COLO829 (cell line): ENCODE measurements at regions not wholly inside any gene's neighbourhood (a gene's known extent, or its start where the extent isn't known, plus 50 kb on each side); places are given as distances from the start of the nearest gene placed in this dataset.
A peak's percentile ranks its signal among the peaks of the same experiment; 100 is the strongest.

Experiments
- DNase-seq: peaks from one replicate; pipeline ENCODE4 v3.0.0; 2012; ENCODE audit warnings: low spot score

GRCh38 chr20:58017231-58017969 lies 211.1 kb downstream of the ANKRD60 start:
- DNase-seq: peak; percentile 99

- DNase-seq: no peak
These were observed 211.7 kb downstream of the ANKRD60 start for GRCh38 chr20:58016779-58017178.

GRCh38 chr20:58014628-58015315 lies 213.7 kb downstream of the ANKRD60 start:
- peak; percentile 74 for DNase-seq

- no peak for DNase-seq
These were observed 215.5 kb downstream of the ANKRD60 start for GRCh38 chr20:58012731-58013510.

GRCh38 chr20:58011947-58012610 lies 216.4 kb downstream of the ANKRD60 start:
- no peak for DNase-seq

GRCh38 chr20:58011106-58011946 lies 217.1 kb downstream of the ANKRD60 start:
- DNase-seq: no peak

- no peak for DNase-seq
These were observed 217.8 kb downstream of the ANKRD60 start for GRCh38 chr20:58010666-58011065.

GRCh38 chr20:58010186-58010585 lies 218.3 kb downstream of the ANKRD60 start:
- no peak for DNase-seq

- no peak for DNase-seq
These were observed 219.6 kb downstream of the ANKRD60 start for GRCh38 chr20:58008866-58009265.

- no peak for DNase-seq
These were observed 220.0 kb downstream of the ANKRD60 start for GRCh38 chr20:58008413-58008812.

GRCh38 chr20:58007947-58008346 lies 220.5 kb downstream of the ANKRD60 start:
- no peak for DNase-seq

- DNase-seq: no peak
These were observed 221.8 kb downstream of the ANKRD60 start for GRCh38 chr20:58006346-58007316.

- DNase-seq: no peak
These were observed 222.7 kb downstream of the ANKRD60 start for GRCh38 chr20:58005581-58006345.

GRCh38 chr20:58004900-58005299 lies 223.6 kb downstream of the ANKRD60 start:
- DNase-seq: no peak

GRCh38 chr20:58004146-58004545 lies 224.3 kb downstream of the ANKRD60 start:
- no peak for DNase-seq

- no peak for DNase-seq
These were observed 224.9 kb downstream of the ANKRD60 start for GRCh38 chr20:58003525-58003924.

GRCh38 chr20:58002901-58003300 lies 225.6 kb downstream of the ANKRD60 start:
- no peak for DNase-seq

GRCh38 chr20:58001946-58002345 lies 226.5 kb downstream of the ANKRD60 start:
- DNase-seq: no peak

- DNase-seq: no peak
These were observed 227.1 kb downstream of the ANKRD60 start for GRCh38 chr20:58001381-58001780.
